Keratinocyte (primary cell): ENCODE measurements at regions not wholly inside any gene's neighbourhood (a gene's known extent, or its start where the extent isn't known, plus 50 kb on each side); places are given as distances from the start of the nearest gene placed in this dataset.

ENCODE experiments used
- DNase-seq: peaks from one replicate; pipeline ENCODE4 v3.0.0-alpha.2; 2011; ENCODE audit warnings: low read depth, missing footprints, low spot score
- FAIRE-seq: peaks from 2 replicates; lab custom pipeline; 2011; peaks lifted over from hg19 to GRCh38; lab: Jason Lieb, UNC
- H2AFZ ChIP-seq: 2 replicates; pipeline ENCODE4 v1.6.0; 2012; ENCODE audit warnings: low read length, control low read depth, inconsistent platforms; ENCODE audit not compliant: control insufficient read depth
- H3K27ac ChIP-seq: 2 replicates; pipeline ENCODE4 v1.5.1; 2011; ENCODE audit warnings: low read length; ENCODE audit not compliant: control insufficient read depth, insufficient read depth
- H3K27me3 ChIP-seq: 3 replicates; pipeline ENCODE4 v1.6.0; 2011; ENCODE audit warnings: low read length; ENCODE audit not compliant: control insufficient read depth, insufficient read depth; ENCODE audit errors: extremely low read depth
- H3K36me3 ChIP-seq, 2 experiments: 2 replicates in 1 of 2; 3 replicates in 1 of 2; pipeline ENCODE4 v1.5.1; 2011; ENCODE audit warnings: low read length in 2 of 2, mild to moderate bottlenecking in 1 of 2; ENCODE audit not compliant: control insufficient read depth in 2 of 2, insufficient read depth in 2 of 2; ENCODE audit errors: extremely low read depth in 1 of 2
- H3K4me1 ChIP-seq: 3 replicates; pipeline ENCODE4 v1.5.1; 2011; ENCODE audit warnings: low read length; ENCODE audit not compliant: control insufficient read depth, insufficient read depth; ENCODE audit errors: extremely low read depth
- H3K4me2 ChIP-seq: 3 replicates; pipeline ENCODE4 v1.6.0; 2011; ENCODE audit warnings: low read depth, low read length; ENCODE audit not compliant: control insufficient read depth, insufficient read depth; ENCODE audit errors: extremely low read depth
- H3K4me3 ChIP-seq, 3 experiments: fragments of 200-600 bp in 1 of 3; sonication (generic) in 1 of 3; 2 replicates in 2 of 3; 3 replicates in 1 of 3; pipeline ENCODE4 v1.5.1; 2011 to 2016; ENCODE audit warnings: low read length in 3 of 3, mild to moderate bottlenecking in 3 of 3, control low read depth in 2 of 3, inconsistent platforms in 1 of 3, low read depth in 1 of 3, mixed read lengths in 1 of 3, mixed run types in 1 of 3, moderate library complexity in 1 of 3; ENCODE audit not compliant: control insufficient read depth in 2 of 3, insufficient read depth in 2 of 3; ENCODE audit errors: extremely low read depth in 1 of 3
- H3K79me2 ChIP-seq: 2 replicates; pipeline ENCODE4 v1.6.0; 2012; ENCODE audit warnings: low read length; ENCODE audit not compliant: control insufficient read depth, insufficient read depth
- H3K9ac ChIP-seq: 3 replicates; pipeline ENCODE4 v1.6.0; 2011; ENCODE audit warnings: low read length; ENCODE audit not compliant: control insufficient read depth, insufficient read depth; ENCODE audit errors: extremely low read depth
- H3K9me1 ChIP-seq: 3 replicates; pipeline ENCODE4 v1.6.0; 2011; ENCODE audit warnings: low read length; ENCODE audit not compliant: control insufficient read depth, insufficient read depth; ENCODE audit errors: extremely low read depth
- H3K9me3 ChIP-seq: 2 replicates; pipeline ENCODE4 v1.5.1; 2012; ENCODE audit warnings: low read depth, low read length; ENCODE audit not compliant: control insufficient read depth
- H4K20me1 ChIP-seq: 3 replicates; pipeline ENCODE4 v1.6.0; 2011; ENCODE audit warnings: low read length; ENCODE audit not compliant: control insufficient read depth, insufficient read depth; ENCODE audit errors: extremely low read depth
- EZH2 ChIP-seq: IDR thresholded peaks from one replicate; pipeline ENCODE4 v1.6.1; 2012; ENCODE audit warnings: inconsistent platforms, mild to moderate bottlenecking, low read length, moderate library complexity
- dilution Hi-C: fragments of 300-500 bp; cut with MboI; formaldehyde crosslinking; loops from one replicate; pipeline ENCODE4 v1.7.0; 2020; ENCODE audit warnings: low sequenced_read_pairs; ENCODE audit not compliant: extremely low pct_ligation_motif_present
- TF ChIP-seq, protein P1 (sequence below), 3 experiments: IDR thresholded peaks in 1 of 3; conservative IDR thresholded peaks in 1 of 3; optimal IDR thresholded peaks in 1 of 3; 2 replicates in 2 of 3; 3 replicates in 1 of 3; pipeline versions ENCODE3 to v1.5.1; 2011; ENCODE audit warnings: low read length in 3 of 3, mild to moderate bottlenecking in 3 of 3, moderate library complexity in 2 of 3, control low read depth in 1 of 3, inconsistent platforms in 1 of 3; ENCODE audit not compliant: insufficient read depth in 2 of 3; ENCODE audit errors: extremely low read depth in 1 of 3

DNA sequence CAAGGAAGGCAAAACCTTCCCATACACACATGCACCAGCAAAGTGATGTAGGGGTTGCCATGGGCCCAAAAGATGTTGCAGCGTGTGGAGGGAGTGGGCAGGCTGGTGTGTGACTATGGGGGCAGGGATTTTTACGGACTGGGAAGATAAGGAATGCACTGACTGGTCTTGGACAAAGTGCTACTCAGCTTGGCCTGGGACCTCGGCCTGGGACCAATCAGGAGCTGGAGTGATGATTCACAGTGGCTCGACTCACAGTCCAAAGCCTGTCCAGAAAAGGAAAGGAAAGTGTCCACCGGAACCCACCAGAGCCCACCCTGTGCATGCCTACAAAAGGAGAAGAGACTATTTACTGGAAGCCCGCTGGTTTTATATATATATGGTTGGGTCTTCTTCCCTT, 567.0 kb upstream of the GNPDA2 start:
- no peak overlapping the region for H3K4me3 ChIP-seq
- TF ChIP-seq, protein P1, sequence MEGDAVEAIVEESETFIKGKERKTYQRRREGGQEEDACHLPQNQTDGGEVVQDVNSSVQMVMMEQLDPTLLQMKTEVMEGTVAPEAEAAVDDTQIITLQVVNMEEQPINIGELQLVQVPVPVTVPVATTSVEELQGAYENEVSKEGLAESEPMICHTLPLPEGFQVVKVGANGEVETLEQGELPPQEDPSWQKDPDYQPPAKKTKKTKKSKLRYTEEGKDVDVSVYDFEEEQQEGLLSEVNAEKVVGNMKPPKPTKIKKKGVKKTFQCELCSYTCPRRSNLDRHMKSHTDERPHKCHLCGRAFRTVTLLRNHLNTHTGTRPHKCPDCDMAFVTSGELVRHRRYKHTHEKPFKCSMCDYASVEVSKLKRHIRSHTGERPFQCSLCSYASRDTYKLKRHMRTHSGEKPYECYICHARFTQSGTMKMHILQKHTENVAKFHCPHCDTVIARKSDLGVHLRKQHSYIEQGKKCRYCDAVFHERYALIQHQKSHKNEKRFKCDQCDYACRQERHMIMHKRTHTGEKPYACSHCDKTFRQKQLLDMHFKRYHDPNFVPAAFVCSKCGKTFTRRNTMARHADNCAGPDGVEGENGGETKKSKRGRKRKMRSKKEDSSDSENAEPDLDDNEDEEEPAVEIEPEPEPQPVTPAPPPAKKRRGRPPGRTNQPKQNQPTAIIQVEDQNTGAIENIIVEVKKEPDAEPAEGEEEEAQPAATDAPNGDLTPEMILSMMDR (optimal IDR thresholded peaks at IDR 0.05 in 1 of 3, IDR thresholded peaks at IDR 0.05 in 1 of 3, conservative IDR thresholded peaks at IDR 0.05 in 1 of 3; ENCODE audit: extremely low read depth in 1 of 3, insufficient read depth in 2 of 3, low read length in 3 of 3) = no peak
- TF ChIP-seq EZH2 = no peak
- H4K20me1 ChIP-seq = no peaks in the 10 kb centered on the region
- H3K9me1 ChIP-seq = no peaks in the 10 kb centered on the region
- H3K9me3 ChIP-seq = no peaks in the 10 kb centered on the region
- no peak overlapping the region for H3K9ac ChIP-seq
- H3K27me3 ChIP-seq = no peaks in the 10 kb centered on the region
- H3K4me2 ChIP-seq = no peak overlapping the region
- H3K27ac ChIP-seq = no peak overlapping the region
- no peaks in the 10 kb centered on the region for H3K4me1 ChIP-seq
- H2AFZ ChIP-seq = no peak overlapping the region
- DNase-seq (no peak), FAIRE-seq (no peak)
- dilution Hi-C loops = no loop called here
- H3K79me2 ChIP-seq = no peaks in the 10 kb centered on the region
- H3K36me3 ChIP-seq = no peaks in the 10 kb centered on the region

DNA sequence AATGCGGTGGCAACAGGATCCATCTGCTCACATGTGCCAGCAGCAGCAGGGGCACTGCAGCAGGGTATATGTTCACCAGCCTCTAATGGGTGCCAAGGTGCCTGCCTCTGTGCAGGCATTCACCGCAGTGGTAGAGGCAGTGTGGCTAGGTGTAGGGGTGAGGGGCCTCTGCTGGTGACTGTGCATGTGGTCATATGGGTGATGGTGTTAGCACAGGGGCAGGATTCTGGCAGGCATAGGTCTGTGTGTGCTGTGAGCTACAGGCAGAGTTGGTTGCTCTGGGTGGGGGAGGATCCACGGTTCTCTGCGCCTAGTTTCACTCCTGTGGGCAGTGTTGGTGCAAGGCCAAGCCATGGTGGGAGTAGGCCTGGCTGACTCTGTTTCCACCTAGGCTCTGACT, 566.5 kb upstream of the GNPDA2 start:
- DNase-seq (no peak), FAIRE-seq (no peak)
- Histone ChIP-seq H3K79me2 (no peaks in the 10 kb centered on the region), H3K4me3 (no peak overlapping the region), H3K9me1 (no peaks in the 10 kb centered on the region), H2AFZ (no peak overlapping the region), H3K9me3 (no peaks in the 10 kb centered on the region), H3K9ac (no peak overlapping the region), H3K4me1 (no peaks in the 10 kb centered on the region), H4K20me1 (no peaks in the 10 kb centered on the region), H3K36me3 (no peaks in the 10 kb centered on the region), H3K27me3 (no peaks in the 10 kb centered on the region), H3K4me2 (no peak overlapping the region), H3K27ac (no peak overlapping the region)
- TF ChIP-seq, protein P1 (optimal IDR thresholded peaks at IDR 0.05 in 1 of 3, IDR thresholded peaks at IDR 0.05 in 1 of 3, conservative IDR thresholded peaks at IDR 0.05 in 1 of 3; ENCODE audit: extremely low read depth in 1 of 3, insufficient read depth in 2 of 3, low read length in 3 of 3) = no peak
- TF ChIP-seq EZH2 = no peak
- dilution Hi-C loops = no loop called here
